H1 (cell line): ENCODE measurements at regions not wholly inside any gene's neighbourhood (a gene's known extent, or its start where the extent isn't known, plus 50 kb on each side); places are given as distances from the start of the nearest gene placed in this dataset.
"Not testable (repeated sequence)": the region's sequence is repeated elsewhere in the genome, so short reads cannot be mapped to it uniquely, and the experiment has no call there.

Experiments used
- CTCF ChIA-PET: fragments of 300-600 bp; sonication (Branson Sonifier 250); formaldehyde crosslinking; loops from one replicate; lab custom pipeline; 2021; ENCODE audit not compliant: partially characterized antibody; lab: Charles Lee
- POLR2A ChIA-PET: fragments of 300-600 bp; sonication (Branson Sonifier 250); formaldehyde crosslinking; loops from one replicate; lab custom pipeline; 2021; ENCODE audit warnings: inconsistent platforms; ENCODE audit not compliant: partially characterized antibody; lab: Charles Lee
- DNase-seq, 2 experiments: peaks; one replicate each; pipeline versions ENCODE4 v3.0.0 to v3.0.0-alpha.2; 2010 to 2022; ENCODE audit warnings: low spot score in 2 of 2, low read depth in 1 of 2, mixed read lengths in 1 of 2
- FAIRE-seq: peaks from 2 replicates; lab custom pipeline; 2011; peaks lifted over from hg19 to GRCh38; lab: Jason Lieb, UNC
- H2AFZ ChIP-seq: 2 replicates; pipeline ENCODE4 v1.8.1; 2012; ENCODE audit warnings: low read length, inconsistent platforms
- H2AK5ac ChIP-seq: 2 replicates; pipeline ENCODE4 v1.6.1; 2013; ENCODE audit warnings: low read depth, low read length
- H2BK120ac ChIP-seq: replicated peaks from 2 replicates; pipeline ENCODE3; 2013; ENCODE audit warnings: low read depth, low read length, inconsistent platforms
- H2BK12ac ChIP-seq: 2 replicates; pipeline ENCODE4 v1.6.1; 2013; ENCODE audit warnings: low read depth, low read length
- H2BK15ac ChIP-seq: 2 replicates; pipeline ENCODE4 v1.6.1; 2013; ENCODE audit warnings: low read length
- H2BK20ac ChIP-seq: 2 replicates; pipeline ENCODE4 v1.6.1; 2013; ENCODE audit warnings: low read length
- H2BK5ac ChIP-seq: 2 replicates; pipeline ENCODE4 v1.6.1; 2013; ENCODE audit warnings: low read depth, low read length
- H3K14ac ChIP-seq: 2 replicates; pipeline ENCODE4 v1.6.1; 2013; ENCODE audit warnings: inconsistent platforms; ENCODE audit not compliant: insufficient read length
- H3K18ac ChIP-seq: 2 replicates; pipeline ENCODE4 v1.6.1; 2013; ENCODE audit warnings: low read length; ENCODE audit errors: extremely low read depth
- H3K23ac ChIP-seq: 2 replicates; pipeline ENCODE4 v1.6.1; 2013; ENCODE audit warnings: inconsistent platforms; ENCODE audit not compliant: insufficient read length
- H3K23me2 ChIP-seq: 2 replicates; pipeline ENCODE4 v1.6.1; 2013; ENCODE audit warnings: low read depth, low read length
- H3K27ac ChIP-seq: 2 replicates; pipeline ENCODE4 v1.6.1; 2011; ENCODE audit warnings: low read depth, low read length, inconsistent platforms
- H3K27me3 ChIP-seq, 4 experiments: replicated peaks in 1 of 4; 1 replicate in 1 of 4; 2 replicates in 3 of 4; pipeline versions ENCODE4 v1.6.1 to v1.8.1; 2011 to 2013; ENCODE audit warnings: low read length in 3 of 4, mild to moderate bottlenecking in 3 of 4, inconsistent platforms in 2 of 4, mixed read lengths in 2 of 4, moderate library complexity in 1 of 4; ENCODE audit not compliant: control insufficient read depth in 3 of 4, insufficient read depth in 3 of 4; ENCODE audit errors: extremely low read depth in 1 of 4
- H3K36me3 ChIP-seq, 4 experiments: 2 replicates each; pipeline versions ENCODE4 v1.6.1 to v1.8.1; 2011 to 2013; ENCODE audit warnings: mild to moderate bottlenecking in 4 of 4, low read length in 3 of 4, moderate library complexity in 2 of 4, control low read depth in 1 of 4, inconsistent platforms in 1 of 4; ENCODE audit not compliant: insufficient read depth in 4 of 4, control insufficient read depth in 2 of 4
- H3K4ac ChIP-seq: replicated peaks from 2 replicates; pipeline ENCODE3; 2013; ENCODE audit warnings: low read length, low read depth, mixed read lengths, inconsistent platforms; ENCODE audit not compliant: insufficient read length
- H3K4me1 ChIP-seq, 4 experiments: replicated peaks in 1 of 4; 1 replicate in 1 of 4; 2 replicates in 3 of 4; pipeline versions ENCODE4 v1.6.1 to v1.8.1; 2011 to 2013; ENCODE audit warnings: low read length in 3 of 4, inconsistent platforms in 2 of 4, mixed read lengths in 1 of 4; ENCODE audit not compliant: insufficient read depth in 4 of 4, control insufficient read depth in 3 of 4
- H3K4me2 ChIP-seq, 2 experiments: 2 replicates each; pipeline versions ENCODE4 v1.6.1 to v1.8.1; 2011 to 2013; ENCODE audit warnings: low read depth in 2 of 2, low read length in 2 of 2, control low read depth in 1 of 2, inconsistent platforms in 1 of 2, mild to moderate bottlenecking in 1 of 2; ENCODE audit not compliant: insufficient read depth in 1 of 2
- H3K4me3 ChIP-seq, 4 experiments: fragments of 200-600, 300-600 bp in 1 of 4; sonication (generic), shearing (Covaris generic), sonication (Bioruptor Twin) in 1 of 4; 2 replicates each; pipeline versions ENCODE4 v1.5.1 to v1.8.1; 2011 to 2016; ENCODE audit warnings: low read length in 4 of 4, low read depth in 3 of 4, control low read depth in 2 of 4, inconsistent platforms in 2 of 4, mild to moderate bottlenecking in 2 of 4, mixed read lengths in 1 of 4, moderate library complexity in 1 of 4; ENCODE audit not compliant: insufficient read depth in 2 of 4; ENCODE audit errors: extremely low read depth in 1 of 4
- H3K56ac ChIP-seq: replicated peaks from 2 replicates; pipeline ENCODE3; 2013; ENCODE audit warnings: low read depth, mild to moderate bottlenecking, mixed read lengths, low read length, inconsistent platforms; ENCODE audit not compliant: insufficient read length
- H3K79me1 ChIP-seq: 2 replicates; pipeline ENCODE4 v1.6.1; 2013; ENCODE audit warnings: low read depth, low read length, control low read depth
- H3K79me2 ChIP-seq, 2 experiments: 2 replicates each; pipeline versions ENCODE4 v1.6.1 to v1.8.1; 2012 to 2013; ENCODE audit warnings: low read length in 2 of 2, mild to moderate bottlenecking in 2 of 2, inconsistent platforms in 1 of 2; ENCODE audit not compliant: insufficient read depth in 2 of 2, control insufficient read depth in 1 of 2
- H3K9ac ChIP-seq, 4 experiments: replicated peaks in 1 of 4; 1 replicate in 1 of 4; 2 replicates in 3 of 4; pipeline versions ENCODE4 v1.6.1 to v1.8.1; 2011 to 2013; ENCODE audit warnings: low read depth in 3 of 4, low read length in 3 of 4, control low read depth in 2 of 4, mild to moderate bottlenecking in 2 of 4, moderate library complexity in 2 of 4, inconsistent platforms in 1 of 4; ENCODE audit errors: extremely low read depth in 1 of 4
- H3K9me3 ChIP-seq, 2 experiments: 2 replicates each; pipeline versions ENCODE4 v1.6.1 to v1.8.1; 2012 to 2013; ENCODE audit warnings: mild to moderate bottlenecking in 2 of 2, moderate library complexity in 2 of 2, control low read depth in 1 of 2, inconsistent platforms in 1 of 2, low read depth in 1 of 2, low read length in 1 of 2, mixed read lengths in 1 of 2; ENCODE audit not compliant: insufficient read depth in 2 of 2
- H4K20me1 ChIP-seq, 2 experiments: replicated peaks in 1 of 2; 2 replicates each; pipeline versions ENCODE3 to v1.8.1; 2011 to 2013; ENCODE audit warnings: inconsistent platforms in 2 of 2, low read length in 2 of 2, mild to moderate bottlenecking in 1 of 2; ENCODE audit not compliant: insufficient read depth in 2 of 2, control insufficient read depth in 1 of 2
- H4K5ac ChIP-seq: 2 replicates; pipeline ENCODE4 v1.6.1; 2013; ENCODE audit warnings: low read length, low read depth, mixed read lengths, inconsistent platforms; ENCODE audit not compliant: insufficient read length
- H4K8ac ChIP-seq: 2 replicates; pipeline ENCODE4 v1.8.0; 2013; ENCODE audit warnings: mild to moderate bottlenecking, moderate library complexity, low read length, inconsistent platforms; ENCODE audit not compliant: insufficient read depth; ENCODE audit errors: extremely low read depth
- H4K91ac ChIP-seq: replicated peaks from 2 replicates; pipeline ENCODE3; 2013; ENCODE audit warnings: low read length, mixed read lengths, inconsistent platforms; ENCODE audit not compliant: insufficient read length
- WGBS, 2 experiments: shearing (Covaris generic) in 1 of 2; methylation state at CpG; one replicate each; pipeline versions ENCODE4 v1.1.6 to v1.1.7; 2013 to 2015; ENCODE audit warnings: low lambda C conversion rate in 2 of 2, mixed read lengths in 2 of 2, inconsistent platforms in 1 of 2, low coverage in 1 of 2, missing lambda C conversion rate in 1 of 2; ENCODE audit not compliant: insufficient replicate concordance in 2 of 2, insufficient coverage in 1 of 2, insufficient read length in 1 of 2; ENCODE audit errors: extremely low coverage in 1 of 2, missing lambda C conversion rate in 1 of 2; 5-methylcytosine and 5-hydroxymethylcytosine counted together

DNA sequence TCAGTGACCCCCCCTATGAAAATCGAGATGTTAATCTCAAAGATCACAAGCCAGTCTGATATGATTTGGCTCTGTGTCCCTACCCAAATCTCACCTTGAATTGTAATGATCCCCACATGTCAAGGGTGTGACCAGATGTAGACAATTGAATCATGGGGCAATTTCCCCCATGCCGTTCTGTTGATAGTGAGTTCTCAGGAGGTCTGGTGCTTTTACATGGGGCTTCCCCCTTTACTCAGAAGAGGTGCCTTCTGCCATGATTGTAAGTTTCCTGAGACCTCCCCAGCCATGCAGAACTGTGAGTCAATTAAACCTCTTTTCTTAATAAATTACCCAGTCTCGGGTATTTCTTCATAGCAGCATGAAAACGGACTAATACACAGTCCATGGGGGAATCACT is 459.5 kb downstream of the MFSD1 start:
- H3K9ac ChIP-seq, FAIRE-seq, H3K27ac ChIP-seq, H3K4me3 ChIP-seq, H3K18ac ChIP-seq, H3K79me2 ChIP-seq, H2BK120ac ChIP-seq, H2BK15ac ChIP-seq, H4K91ac ChIP-seq, H4K8ac ChIP-seq, H2AFZ ChIP-seq, DNase-seq, H3K23ac ChIP-seq, H3K27me3 ChIP-seq, H3K23me2 ChIP-seq, H3K4me2 ChIP-seq, H3K56ac ChIP-seq, H3K14ac ChIP-seq, H3K79me1 ChIP-seq, H4K5ac ChIP-seq, H2AK5ac ChIP-seq, H3K4me1 ChIP-seq, H3K4ac ChIP-seq, H3K9me3 ChIP-seq, H4K20me1 ChIP-seq, H2BK12ac ChIP-seq, H3K36me3 ChIP-seq, H2BK5ac ChIP-seq, H2BK20ac ChIP-seq, POLR2A ChIA-PET: not testable (repeated sequence)
- CTCF ChIA-PET, result interaction anchor here (0.6 to 8.0 kb wide), 27 partner anchors 9 to 755 kb away, joined by 3 to 195 read pairs (median 4); partner anchors contain the start of gene MFSD1
- WGBS, 2 experiments, result 88% methylated on average over 4 of the region's 4 CpGs; no CpG with 5 or more reads in 1 of the 2 experiments
